A549 (cell line): ENCODE measurements at regions not wholly inside any gene's neighbourhood (a gene's known extent, or its start where the extent isn't known, plus 50 kb on each side); places are given as distances from the start of the nearest gene placed in this dataset.

Experiments
- ATAC-seq, 2 experiments: fragments of 200-7000 bp in 1 of 2; fragments of >200 bp in 1 of 2; cut with Nextera tagmentation in 1 of 2; cut with Tn5 transposase in 1 of 2; 3 replicates each; pipeline versions ENCODE4 v1.8.0 to v1.9.1; 2018 to 2020; ENCODE audit warnings: mild to moderate bottlenecking in 1 of 2, moderate library complexity in 1 of 2
- CTCF ChIA-PET: fragments of 300-600 bp; sonication (Branson Sonifier 250); formaldehyde crosslinking; extraction: SDS; loops from one replicate; lab custom pipeline; 2021; ENCODE audit warnings: antibody characterized with exemption, inconsistent platforms; lab: Yijun Ruan, JAX
- POLR2A ChIA-PET: fragments of 350-600 bp; formaldehyde crosslinking; extraction: SDS; loops from one replicate; lab custom pipeline; 2021; ENCODE audit warnings: antibody characterized with exemption, inconsistent platforms; lab: Yijun Ruan, JAX
- DNase-seq, 2 experiments: peaks; one replicate each; pipeline versions ENCODE4 v3.0.0 to v3.0.0-alpha.2; 2011 to 2016; ENCODE audit warnings: low read depth in 1 of 2, low spot score in 1 of 2
- FAIRE-seq: peaks from 2 replicates; lab custom pipeline; 2011; peaks lifted over from hg19 to GRCh38; lab: Jason Lieb, UNC
- H3K27ac ChIP-seq, 2 experiments: fragments of >200 bp; sonication (Bioruptor Twin); formaldehyde crosslinking; 3 replicates each; pipeline ENCODE4 v1.5.1; 2016 to 2017
- H3K4me1 ChIP-seq: fragments of >200 bp; sonication (Bioruptor Twin); formaldehyde crosslinking; 3 replicates; pipeline ENCODE4 v1.6.1; 2016
- H3K4me2 ChIP-seq: fragments of >200 bp; sonication (Bioruptor Twin); formaldehyde crosslinking; 3 replicates; pipeline ENCODE4 v1.6.1; 2016
- H3K4me3 ChIP-seq: fragments of >200 bp; sonication (Bioruptor Twin); formaldehyde crosslinking; 3 replicates; pipeline ENCODE4 v1.5.1; 2016
- H3K9me3 ChIP-seq: fragments of >200 bp; sonication (Bioruptor Twin); formaldehyde crosslinking; 3 replicates; pipeline ENCODE4 v1.6.1; 2016
- BHLHE40 ChIP-seq: IDR thresholded peaks from 2 replicates; pipeline ENCODE4 v1.6.1; 2012; ENCODE audit warnings: low read depth, low read length, inconsistent platforms
- CBX8 ChIP-seq: fragments of 200-600 bp; sonication (generic); IDR thresholded peaks from 2 replicates; pipeline ENCODE4 v1.6.1; 2016
- CEBPB ChIP-seq, 2 experiments: fragments of >200 bp in 1 of 2; sonication (Bioruptor Twin) in 1 of 2; formaldehyde crosslinking in 1 of 2; IDR thresholded peaks; 2 replicates each; pipeline ENCODE4 v1.6.1; 2012 to 2016
- CHD2 ChIP-seq: fragments of 150-350 bp; IDR thresholded peaks from 2 replicates; pipeline ENCODE4 v1.6.1; 2014; ENCODE audit warnings: low read length; ENCODE audit not compliant: partially characterized antibody
- CHD4 ChIP-seq: fragments of 200-600 bp; sonication (generic); IDR thresholded peaks from 2 replicates; pipeline ENCODE4 v1.6.1; 2016; ENCODE audit warnings: antibody characterized with exemption, mild to moderate bottlenecking, borderline replicate concordance
- EHF ChIP-seq: fragments of 250-450 bp; sonication (Bioruptor Pico); IDR thresholded peaks from 2 replicates; pipeline ENCODE4 v1.5.0; 2020; ENCODE audit warnings: mild to moderate bottlenecking
- FOXS1 ChIP-seq: fragments of 250-450 bp; sonication (Bioruptor Pico); IDR thresholded peaks from 2 replicates; pipeline ENCODE4 v1.5.0; 2020; ENCODE audit warnings: mild to moderate bottlenecking, moderate library complexity
- HEYL ChIP-seq: fragments of 250-450 bp; sonication (Bioruptor Pico); IDR thresholded peaks from 2 replicates; pipeline ENCODE4 v1.8.0; 2021; ENCODE audit warnings: mild to moderate bottlenecking, moderate library complexity
- HOXA7 ChIP-seq: fragments of 250-450 bp; sonication (Bioruptor Pico); IDR thresholded peaks from 2 replicates; pipeline ENCODE4 v1.5.0; 2020; ENCODE audit warnings: mild to moderate bottlenecking, moderate library complexity
- HOXB13 ChIP-seq: fragments of 250-450 bp; sonication (Bioruptor Pico); IDR thresholded peaks from 2 replicates; pipeline ENCODE4 v1.5.0; 2020; ENCODE audit warnings: low read depth, mild to moderate bottlenecking, moderate library complexity
- HOXB5 ChIP-seq: fragments of 250-450 bp; sonication (Bioruptor Pico); IDR thresholded peaks from 2 replicates; pipeline ENCODE4 v1.5.0; 2020; ENCODE audit warnings: mild to moderate bottlenecking, moderate library complexity
- JUNB ChIP-seq: fragments of >200 bp; sonication (Bioruptor Twin); formaldehyde crosslinking; IDR thresholded peaks from 2 replicates; pipeline ENCODE4 v1.6.1; 2016
- KDM5A ChIP-seq: fragments of 200-600 bp; sonication (generic); IDR thresholded peaks from 2 replicates; pipeline ENCODE4 v1.6.1; 2016; ENCODE audit warnings: antibody characterized with exemption, mild to moderate bottlenecking
- MAFK ChIP-seq: fragments of 450-650 bp; IDR thresholded peaks from 2 replicates; pipeline ENCODE4 v1.6.1; 2014; ENCODE audit not compliant: partially characterized antibody
- NR3C1 ChIP-seq: fragments of >200 bp; sonication (Bioruptor Twin); formaldehyde crosslinking; IDR thresholded peaks from 3 replicates; pipeline ENCODE4 v1.6.1; 2017
- POLR2AphosphoS2 ChIP-seq: conservative IDR thresholded peaks from 2 replicates; pipeline ENCODE4 v1.6.1; 2012; ENCODE audit warnings: low read length, improper control_type of control experiment, inconsistent platforms
- RNF2 ChIP-seq: fragments of 200-600 bp; sonication (generic); IDR thresholded peaks from 2 replicates; pipeline ENCODE4 v1.6.1; 2016; ENCODE audit warnings: low read depth, mild to moderate bottlenecking, antibody characterized with exemption, moderate library complexity, borderline replicate concordance
- TP53 ChIP-seq: fragments of 250-450 bp; sonication (Bioruptor Pico); IDR thresholded peaks from 2 replicates; pipeline ENCODE4 v1.5.0; 2021; ENCODE audit warnings: mild to moderate bottlenecking, moderate library complexity
- ZFP36 ChIP-seq: fragments of 450-650 bp; IDR thresholded peaks from 2 replicates; pipeline ENCODE4 v1.6.1; 2014; ENCODE audit warnings: borderline replicate concordance; ENCODE audit not compliant: partially characterized antibody
- ZNF302 ChIP-seq: fragments of 250-450 bp; sonication (Bioruptor Pico); IDR thresholded peaks from 2 replicates; pipeline ENCODE4 v1.9.0; 2021; ENCODE audit warnings: inconsistent platforms, mild to moderate bottlenecking, moderate library complexity
- WGBS: methylation state at CpG from one replicate; pipeline ENCODE4 v1.1.6; 2017; ENCODE audit errors: missing lambda C conversion rate; 5-methylcytosine and 5-hydroxymethylcytosine counted together
- TF ChIP-seq, protein P1 (sequence below): fragments of >200 bp; sonication (Bioruptor Twin); formaldehyde crosslinking; IDR thresholded peaks from 3 replicates; pipeline ENCODE4 v1.6.1; 2016
- TF ChIP-seq, protein P2 (sequence below): fragments of >200 bp; sonication (Bioruptor Twin); formaldehyde crosslinking; IDR thresholded peaks from 3 replicates; pipeline ENCODE4 v1.5.1; 2016
- TF ChIP-seq, protein P3 (sequence below): IDR thresholded peaks from 2 replicates; pipeline ENCODE4 v1.6.1; 2012; ENCODE audit warnings: low read depth, borderline replicate concordance

DNA sequence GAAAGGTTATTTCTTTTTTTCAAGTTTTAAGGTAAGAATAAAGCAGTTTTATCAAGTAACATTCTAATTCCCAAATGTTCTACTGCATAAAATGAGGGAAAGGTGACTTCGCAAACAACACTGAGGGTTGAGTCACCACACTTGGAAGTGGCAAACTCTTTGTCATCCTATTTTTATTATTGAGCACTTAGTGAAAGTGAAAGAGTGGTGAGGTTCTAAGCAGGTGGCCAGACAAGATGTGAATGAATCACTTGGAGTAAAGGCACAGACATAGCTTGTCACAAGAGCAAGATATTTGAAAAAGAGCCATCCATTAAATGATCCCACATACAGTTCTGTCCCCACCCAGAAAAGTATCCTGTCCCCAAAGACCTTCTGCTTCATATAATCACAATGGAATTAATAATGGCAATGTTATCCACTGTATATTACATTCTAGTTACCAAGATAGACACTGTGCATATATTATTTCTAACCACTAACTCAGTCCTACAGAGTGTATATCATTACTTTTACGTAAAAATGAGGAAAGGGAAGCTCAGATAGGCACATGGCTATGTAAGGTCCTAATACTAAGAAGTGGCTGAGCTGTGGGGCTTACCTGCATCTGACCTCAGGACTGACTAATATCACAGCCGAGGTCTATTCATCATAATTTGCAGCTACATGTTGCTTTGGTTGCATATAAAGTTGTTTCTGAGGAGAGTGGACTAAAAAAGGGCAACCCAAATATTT, 730.4 kb upstream of the MEF2C start:
- ChIA-PET CTCF (no interaction called here), POLR2A (no interaction called here)
- H3K4me2 ChIP-seq, result no peak overlapping the region
- FAIRE-seq (no peak), DNase-seq (no peak)
- H3K4me3 ChIP-seq, result no peak overlapping the region
- H3K27ac ChIP-seq, result no peak overlapping the region
- TF ChIP-seq CHD2 (no peak), POLR2AphosphoS2 (no peak), ZNF302 (CRISPR knock-in tag) (no peak), CBX8 (no peak), HOXA7 (CRISPR knock-in tag) (no peak), CEBPB (IDR thresholded peaks at IDR 0.05) (no peak), CHD4 (no peak), JUNB (no peak), HOXB13 (CRISPR knock-in tag) (no peak), MAFK (no peak), RNF2 (no peak), KDM5A (no peak), HOXB5 (CRISPR knock-in tag) (no peak), BHLHE40 (no peak)
- TF ChIP-seq, protein P1, sequence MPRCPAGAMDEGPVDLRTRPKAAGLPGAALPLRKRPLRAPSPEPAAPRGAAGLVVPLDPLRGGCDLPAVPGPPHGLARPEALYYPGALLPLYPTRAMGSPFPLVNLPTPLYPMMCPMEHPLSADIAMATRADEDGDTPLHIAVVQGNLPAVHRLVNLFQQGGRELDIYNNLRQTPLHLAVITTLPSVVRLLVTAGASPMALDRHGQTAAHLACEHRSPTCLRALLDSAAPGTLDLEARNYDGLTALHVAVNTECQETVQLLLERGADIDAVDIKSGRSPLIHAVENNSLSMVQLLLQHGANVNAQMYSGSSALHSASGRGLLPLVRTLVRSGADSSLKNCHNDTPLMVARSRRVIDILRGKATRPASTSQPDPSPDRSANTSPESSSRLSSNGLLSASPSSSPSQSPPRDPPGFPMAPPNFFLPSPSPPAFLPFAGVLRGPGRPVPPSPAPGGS, result no peak
- TF ChIP-seq, protein P2, sequence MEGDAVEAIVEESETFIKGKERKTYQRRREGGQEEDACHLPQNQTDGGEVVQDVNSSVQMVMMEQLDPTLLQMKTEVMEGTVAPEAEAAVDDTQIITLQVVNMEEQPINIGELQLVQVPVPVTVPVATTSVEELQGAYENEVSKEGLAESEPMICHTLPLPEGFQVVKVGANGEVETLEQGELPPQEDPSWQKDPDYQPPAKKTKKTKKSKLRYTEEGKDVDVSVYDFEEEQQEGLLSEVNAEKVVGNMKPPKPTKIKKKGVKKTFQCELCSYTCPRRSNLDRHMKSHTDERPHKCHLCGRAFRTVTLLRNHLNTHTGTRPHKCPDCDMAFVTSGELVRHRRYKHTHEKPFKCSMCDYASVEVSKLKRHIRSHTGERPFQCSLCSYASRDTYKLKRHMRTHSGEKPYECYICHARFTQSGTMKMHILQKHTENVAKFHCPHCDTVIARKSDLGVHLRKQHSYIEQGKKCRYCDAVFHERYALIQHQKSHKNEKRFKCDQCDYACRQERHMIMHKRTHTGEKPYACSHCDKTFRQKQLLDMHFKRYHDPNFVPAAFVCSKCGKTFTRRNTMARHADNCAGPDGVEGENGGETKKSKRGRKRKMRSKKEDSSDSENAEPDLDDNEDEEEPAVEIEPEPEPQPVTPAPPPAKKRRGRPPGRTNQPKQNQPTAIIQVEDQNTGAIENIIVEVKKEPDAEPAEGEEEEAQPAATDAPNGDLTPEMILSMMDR, result no peak
- TF ChIP-seq, all 56 proteins: peak for 0
- no peaks in the 10 kb centered on the region for H3K9me3 ChIP-seq
- no peak for ATAC-seq
- H3K4me1 ChIP-seq, result no peaks in the 10 kb centered on the region
- 5% methylated on average over 3 of the region's 3 CpGs for WGBS

DNA sequence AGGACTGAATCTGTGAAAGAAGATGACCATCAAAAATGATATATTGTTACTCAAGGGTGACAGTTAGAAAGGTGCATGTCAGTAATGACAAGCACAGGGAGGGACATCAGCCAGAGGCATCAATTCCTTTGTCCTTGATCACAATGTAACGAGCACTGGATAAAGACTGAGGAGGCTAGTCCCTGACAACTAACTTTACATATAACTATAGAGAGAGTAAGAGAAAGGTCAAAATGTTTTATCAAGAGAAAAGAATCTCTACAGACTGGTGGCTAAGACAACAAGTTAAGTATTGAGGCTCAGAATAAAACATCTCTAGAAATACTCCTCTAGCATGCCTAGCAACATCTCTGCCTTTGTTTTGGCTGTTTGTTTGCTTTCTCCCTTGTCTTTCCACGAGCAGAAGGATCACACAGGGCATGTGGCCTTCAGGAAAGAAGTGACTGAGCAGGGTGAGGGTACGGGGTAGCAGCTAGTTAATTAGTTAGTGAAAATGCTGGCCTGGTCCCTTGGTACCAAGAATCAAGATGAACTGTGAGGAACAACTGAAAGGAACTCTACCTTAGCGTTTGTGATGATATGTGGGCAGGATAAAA, 724.1 kb upstream of the MEF2C start:
- H3K27ac ChIP-seq, result no peak overlapping the region
- TF ChIP-seq NR3C1 (no peak), ZFP36 (no peak), POLR2AphosphoS2 (no peak), TP53 (CRISPR knock-in tag) (no peak), EHF (no peak), MAFK (no peak), KDM5A (no peak), FOXS1 (no peak), JUNB (no peak), HEYL (CRISPR knock-in tag) (no peak)
- TF ChIP-seq, protein P3, sequence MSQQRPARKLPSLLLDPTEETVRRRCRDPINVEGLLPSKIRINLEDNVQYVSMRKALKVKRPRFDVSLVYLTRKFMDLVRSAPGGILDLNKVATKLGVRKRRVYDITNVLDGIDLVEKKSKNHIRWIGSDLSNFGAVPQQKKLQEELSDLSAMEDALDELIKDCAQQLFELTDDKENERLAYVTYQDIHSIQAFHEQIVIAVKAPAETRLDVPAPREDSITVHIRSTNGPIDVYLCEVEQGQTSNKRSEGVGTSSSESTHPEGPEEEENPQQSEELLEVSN, result no peak
- H3K4me1 ChIP-seq, result no peaks in the 10 kb centered on the region
- FAIRE-seq (no peak), ATAC-seq (no peak), DNase-seq (no peak)
- no peaks in the 10 kb centered on the region for H3K9me3 ChIP-seq
- 2% methylated on average over 4 of the region's 4 CpGs for WGBS
- CTCF ChIA-PET, result no interaction called here
- no peak overlapping the region for H3K4me3 ChIP-seq
- POLR2A ChIA-PET, result no interaction called here
- no peak overlapping the region for H3K4me2 ChIP-seq
